IMR-90 (cell line): ENCODE measurements at regions not wholly inside any gene's neighbourhood (a gene's known extent, or its start where the extent isn't known, plus 50 kb on each side); places are given as distances from the start of the nearest gene placed in this dataset.

ENCODE experiments used
- ATAC-seq: fragments of 200-7000 bp; cut with Tn5 transposase; 2 replicates; pipeline ENCODE4 v1.9.1; 2020; ENCODE audit warnings: low read depth, mild to moderate bottlenecking, moderate library complexity
- BruUV-seq: library from RNA; stranded (reverse); fragments of 400-500 nt; replicated peaks from 2 replicates; lab custom pipeline; 2021; lab: Mats Ljungman, UMichigan
- CTCF ChIA-PET: fragments of 300-600 bp; formaldehyde crosslinking; extraction: SDS; loops from one replicate; lab custom pipeline; 2021; ENCODE audit warnings: antibody characterized with exemption; lab: Yijun Ruan, JAX
- POLR2A ChIA-PET: fragments of 300-600 bp; sonication (Branson Sonifier 250); formaldehyde crosslinking; loops from one replicate; lab custom pipeline; 2022; ENCODE audit warnings: antibody characterized with exemption; ENCODE audit not compliant: unreplicated experiment; lab: Charles Lee
- DNase-seq: peaks from one replicate; pipeline ENCODE4 v3.0.0; 2013
- H2AFZ ChIP-seq: replicated peaks from 2 replicates; pipeline ENCODE3; 2013; ENCODE audit warnings: low read length, mild to moderate bottlenecking; ENCODE audit not compliant: poor library complexity
- H2AK5ac ChIP-seq: 2 replicates; pipeline ENCODE4 v1.6.1; 2013; ENCODE audit warnings: low read depth, low read length, inconsistent platforms
- H2AK9ac ChIP-seq: replicated peaks from 2 replicates; pipeline ENCODE3; 2013; ENCODE audit warnings: mild to moderate bottlenecking, low read depth, low read length, moderate library complexity; ENCODE audit not compliant: poor library complexity
- H2BK120ac ChIP-seq: 2 replicates; pipeline ENCODE4 v1.6.1; 2013; ENCODE audit warnings: low read depth, low read length, inconsistent platforms
- H2BK15ac ChIP-seq: 3 replicates; pipeline ENCODE4 v1.6.1; 2013; ENCODE audit warnings: low read depth, low read length, inconsistent platforms
- H2BK20ac ChIP-seq: 2 replicates; pipeline ENCODE4 v1.6.1; 2013; ENCODE audit warnings: low read depth, mild to moderate bottlenecking, inconsistent platforms, low read length, moderate library complexity
- H2BK5ac ChIP-seq: 2 replicates; pipeline ENCODE4 v1.6.1; 2013; ENCODE audit warnings: mild to moderate bottlenecking, low read depth, low read length, inconsistent platforms; ENCODE audit not compliant: poor library complexity, severe bottlenecking
- H3K14ac ChIP-seq: replicated peaks from 2 replicates; pipeline ENCODE4 v1.6.1; 2013; ENCODE audit warnings: low read depth, low read length, inconsistent platforms
- H3K18ac ChIP-seq: 2 replicates; pipeline ENCODE4 v1.6.1; 2013; ENCODE audit warnings: low read depth, low read length, control low read depth
- H3K23ac ChIP-seq: 2 replicates; pipeline ENCODE4 v1.6.1; 2013; ENCODE audit warnings: low read depth, low read length, inconsistent platforms
- H3K27ac ChIP-seq: 2 replicates; pipeline ENCODE4 v1.5.1; 2013; ENCODE audit warnings: mild to moderate bottlenecking, control low read depth, low read length; ENCODE audit not compliant: insufficient read depth
- H3K27me3 ChIP-seq: 2 replicates; pipeline ENCODE4 v1.6.1; 2013; ENCODE audit warnings: low read length; ENCODE audit not compliant: control insufficient read depth, insufficient read depth
- H3K36me3 ChIP-seq: 2 replicates; pipeline ENCODE4 v1.6.1; 2013; ENCODE audit warnings: low read length, mixed read lengths; ENCODE audit not compliant: control insufficient read depth, insufficient read depth
- H3K4ac ChIP-seq: 2 replicates; pipeline ENCODE4 v1.6.1; 2013; ENCODE audit warnings: low read depth, low read length, inconsistent platforms
- H3K4me1 ChIP-seq: 2 replicates; pipeline ENCODE4 v1.6.1; 2013; ENCODE audit warnings: low read length, mixed read lengths; ENCODE audit not compliant: control insufficient read depth, insufficient read depth
- H3K4me2 ChIP-seq: 2 replicates; pipeline ENCODE4 v1.6.1; 2013; ENCODE audit warnings: low read depth, mild to moderate bottlenecking, control low read depth, low read length, moderate library complexity
- H3K4me3 ChIP-seq: 2 replicates; pipeline ENCODE4 v1.5.1; 2013; ENCODE audit warnings: low read depth, mild to moderate bottlenecking, control low read depth, low read length, moderate library complexity; ENCODE audit not compliant: insufficient read depth
- H3K56ac ChIP-seq: 2 replicates; pipeline ENCODE4 v1.6.1; 2013; ENCODE audit warnings: low read length, inconsistent platforms; ENCODE audit not compliant: insufficient read depth; ENCODE audit errors: extremely low read depth
- H3K79me1 ChIP-seq, 2 experiments: 2 replicates each; pipeline ENCODE4 v1.6.1; 2013; ENCODE audit warnings: low read length in 2 of 2, inconsistent platforms in 1 of 2, low read depth in 1 of 2
- H3K9ac ChIP-seq: 2 replicates; pipeline ENCODE4 v1.6.1; 2013; ENCODE audit warnings: low read depth, low read length, control low read depth
- H3K9me1 ChIP-seq: 2 replicates; pipeline ENCODE4 v1.6.1; 2013; ENCODE audit warnings: low read length, inconsistent platforms; ENCODE audit not compliant: insufficient read depth
- H3K9me3 ChIP-seq: 2 replicates; pipeline ENCODE4 v1.6.1; 2013; ENCODE audit warnings: low read length; ENCODE audit not compliant: control insufficient read depth, insufficient read depth
- H4K20me1 ChIP-seq: 2 replicates; pipeline ENCODE4 v1.6.1; 2013; ENCODE audit warnings: low read length, inconsistent platforms; ENCODE audit not compliant: insufficient read depth
- H4K5ac ChIP-seq: 2 replicates; pipeline ENCODE4 v1.6.1; 2013; ENCODE audit warnings: mild to moderate bottlenecking, low read depth, low read length, control low read depth
- H4K8ac ChIP-seq, 2 experiments: 2 replicates each; pipeline ENCODE4 v1.6.1; 2013; ENCODE audit warnings: low read depth in 2 of 2, low read length in 2 of 2, control low read depth in 1 of 2, inconsistent platforms in 1 of 2
- H4K91ac ChIP-seq: 2 replicates; pipeline ENCODE4 v1.6.1; 2013; ENCODE audit warnings: low read depth, low read length, inconsistent platforms; ENCODE audit not compliant: insufficient read depth
- BHLHE40 ChIP-seq: fragments of 150-350 bp; IDR thresholded peaks from 2 replicates; pipeline ENCODE4 v1.6.1; 2016; ENCODE audit warnings: mild to moderate bottlenecking, low read depth, low read length
- CEBPB ChIP-seq: IDR thresholded peaks from 2 replicates; pipeline ENCODE4 v1.6.1; 2012; ENCODE audit warnings: low read depth, low read length, improper control_type of control experiment
- CHD1 ChIP-seq: IDR thresholded peaks from 2 replicates; pipeline ENCODE4 v1.6.1; 2012; ENCODE audit warnings: low read depth, low read length, improper control_type of control experiment
- CTCF ChIP-seq: conservative IDR thresholded peaks from 2 replicates; pipeline ENCODE4 v1.5.1; 2012; ENCODE audit warnings: mild to moderate bottlenecking, low read depth, low read length, improper control_type of control experiment
- FOS ChIP-seq: fragments of 150-350 bp; IDR thresholded peaks from 2 replicates; pipeline ENCODE4 v1.6.1; 2016; ENCODE audit warnings: low read depth, low read length
- MAFK ChIP-seq: IDR thresholded peaks from 2 replicates; pipeline ENCODE4 v1.6.1; 2012; ENCODE audit warnings: low read depth, low read length, improper control_type of control experiment
- MXI1 ChIP-seq: IDR thresholded peaks from 2 replicates; pipeline ENCODE4 v1.6.1; 2012; ENCODE audit warnings: low read depth, mild to moderate bottlenecking, low read length, moderate library complexity, borderline replicate concordance
- NFE2L2 ChIP-seq: fragments of 150-350 bp; IDR thresholded peaks from 2 replicates; pipeline ENCODE4 v1.6.1; 2016; ENCODE audit warnings: low read depth, mild to moderate bottlenecking, low read length
- RAD21 ChIP-seq: IDR thresholded peaks from 2 replicates; pipeline ENCODE4 v1.6.1; 2012; ENCODE audit warnings: low read length, improper control_type of control experiment
- RCOR1 ChIP-seq: IDR thresholded peaks from 2 replicates; pipeline ENCODE4 v1.6.1; 2012; ENCODE audit warnings: mild to moderate bottlenecking, low read length, improper control_type of control experiment; ENCODE audit not compliant: insufficient replicate concordance
- RFX5 ChIP-seq: IDR thresholded peaks from 2 replicates; pipeline ENCODE4 v1.8.0; 2012; ENCODE audit warnings: low read depth, mild to moderate bottlenecking, low read length, moderate library complexity
- USF2 ChIP-seq: fragments of 150-350 bp; IDR thresholded peaks from 2 replicates; pipeline ENCODE4 v1.6.1; 2017; ENCODE audit warnings: mild to moderate bottlenecking, antibody characterized with exemption, low read length, low read depth
- WGBS, 2 experiments: methylation state at CpG; one replicate each; pipeline versions ENCODE4 v1.1.5 to v1.1.7; 2013; ENCODE audit warnings: missing lambda C conversion rate in 2 of 2; ENCODE audit not compliant: insufficient read length in 1 of 2; ENCODE audit errors: extremely low coverage in 2 of 2; 5-methylcytosine and 5-hydroxymethylcytosine counted together
- dilution Hi-C: fragments of 300-500 bp; cut with HindIII; formaldehyde crosslinking; loops from one replicate; pipeline ENCODE4 v1.14.3; 2018; ENCODE audit warnings: low sequenced_read_pairs; ENCODE audit not compliant: unreplicated experiment
- in situ Hi-C: fragments of 300-500 bp; cut with MboI; formaldehyde crosslinking; loops from 3 replicates; pipeline ENCODE4 v1.14.3; 2019; ENCODE audit warnings: low sequenced_read_pairs, inconsistent platforms, mixed read lengths
- intact Hi-C: fragments of 100-400 bp; cut with micrococcal nuclease; formaldehyde crosslinking; loops from 2 replicates; pipeline ENCODE4 v1.10.0; 2022

- WGBS, 2 experiments, result 79% methylated on average over 2 of the region's 6 CpGs; no CpG with 5 or more reads in 1 of the 2 experiments
- no peak overlapping the region for H3K27ac ChIP-seq
- H3K4me3 ChIP-seq, result no peak overlapping the region
- H3K4me2 ChIP-seq, result no peak overlapping the region
- DNase-seq, result no peak
- CTCF ChIA-PET, result no interaction called here
- no peaks in the 10 kb centered on the region for H3K36me3 ChIP-seq
- H3K9ac ChIP-seq, result no peak overlapping the region
- H4K8ac ChIP-seq, result no peak overlapping the region
- in situ Hi-C loops (no loop called here), intact Hi-C loops (no loop called here), dilution Hi-C loops (no loop called here)
- no TSS peak for BruUV-seq
- no peak overlapping the region for H3K14ac ChIP-seq
- POLR2A ChIA-PET, result no interaction called here
- no peak overlapping the region for H2BK20ac ChIP-seq
- H3K56ac ChIP-seq, result no peak overlapping the region
- no peak overlapping the region for H3K4ac ChIP-seq
- no peak overlapping the region for H4K91ac ChIP-seq
- no peaks in the 10 kb centered on the region; the same call in 1 of the 2 replicates for H3K9me3 ChIP-seq
- H2BK5ac ChIP-seq, result no peak overlapping the region
- H2AFZ ChIP-seq, result peak overlapping the region; percentile 8
- H2BK120ac ChIP-seq, result no peak overlapping the region
- no peak overlapping the region for H3K23ac ChIP-seq
- H3K79me1 ChIP-seq, result no peaks in the 10 kb centered on the region
- no peak overlapping the region for H2AK9ac ChIP-seq
- no peak overlapping the region for H2BK15ac ChIP-seq
- no peak overlapping the region for H4K5ac ChIP-seq
- H3K18ac ChIP-seq, result no peak overlapping the region
- ATAC-seq, result no peak
- H3K9me1 ChIP-seq, result no peaks in the 10 kb centered on the region; the same call in 1 of the 2 replicates
- no peaks in the 10 kb centered on the region for H4K20me1 ChIP-seq
- peaks cover 73% of the 10 kb centered on the region for H3K27me3 ChIP-seq
- TF ChIP-seq NFE2L2 (no peak), RAD21 (no peak), FOS (no peak), MAFK (no peak), RFX5 (no peak), USF2 (no peak), MXI1 (no peak), RCOR1 (no peak), CEBPB (no peak), CHD1 (no peak), CTCF (no peak), BHLHE40 (no peak)
- no peak overlapping the region for H2AK5ac ChIP-seq
- H3K4me1 ChIP-seq, result no peaks in the 10 kb centered on the region
Measured at GRCh38 chr2:120428748-120429147, 82.8 kb downstream of the INHBB start.
